OCI-LY1 (cell line): ENCODE measurements at regions not wholly inside any gene's neighbourhood (a gene's known extent, or its start where the extent isn't known, plus 50 kb on each side); places are given as distances from the start of the nearest gene placed in this dataset.

ENCODE experiments used
- H2AFZ ChIP-seq: fragments of 200-600 bp; sonication (generic), shearing (Covaris generic); 2 replicates; pipeline ENCODE4 v1.6.0; 2014; ENCODE audit warnings: antibody characterized with exemption, mild to moderate bottlenecking, low read length
- H3F3A ChIP-seq: fragments of 200-600 bp; sonication (generic), shearing (Covaris generic); 2 replicates; pipeline ENCODE4 v1.6.0; 2014; ENCODE audit warnings: mild to moderate bottlenecking, antibody characterized with exemption, low read length, moderate library complexity; ENCODE audit not compliant: insufficient read depth
- H3K27ac ChIP-seq: fragments of 200-600 bp; sonication (generic); 2 replicates; pipeline ENCODE4 v1.5.1; 2014; ENCODE audit warnings: low read length, mixed run types, mild to moderate bottlenecking, low read depth; ENCODE audit not compliant: poor library complexity, severe bottlenecking
- H3K27me3 ChIP-seq: fragments of 200-600 bp; sonication (generic); 2 replicates; pipeline ENCODE4 v1.6.0; 2014; ENCODE audit warnings: antibody characterized with exemption, mild to moderate bottlenecking, low read length, moderate library complexity; ENCODE audit not compliant: insufficient read depth
- H3K36me3 ChIP-seq: fragments of 200-600 bp; sonication (generic); 2 replicates; pipeline ENCODE4 v1.6.1; 2014; ENCODE audit warnings: mild to moderate bottlenecking, antibody characterized with exemption, low read length, moderate library complexity, mixed read lengths; ENCODE audit not compliant: insufficient read depth
- H3K4me1 ChIP-seq: fragments of 200-600 bp; sonication (generic); 2 replicates; pipeline ENCODE4 v1.5.1; 2014; ENCODE audit warnings: mild to moderate bottlenecking, low read length, moderate library complexity; ENCODE audit not compliant: insufficient read depth, severe bottlenecking
- H3K4me2 ChIP-seq: fragments of 200-600 bp; sonication (generic), shearing (Covaris generic); 2 replicates; pipeline ENCODE4 v1.6.1; 2014; ENCODE audit warnings: low read length
- H3K4me3 ChIP-seq: fragments of 200-600 bp; sonication (generic); 2 replicates; pipeline ENCODE4 v1.5.1; 2014; ENCODE audit warnings: low read length, low read depth, mild to moderate bottlenecking, mixed read lengths; ENCODE audit not compliant: poor library complexity, severe bottlenecking
- H3K79me2 ChIP-seq: fragments of 200-600 bp; shearing (Covaris generic); 2 replicates; pipeline ENCODE4 v1.6.1; 2016; ENCODE audit warnings: mixed run types, low read length, mixed read lengths; ENCODE audit not compliant: insufficient read depth
- H3K9ac ChIP-seq: fragments of 200-600 bp; sonication (generic), shearing (Covaris generic); 2 replicates; pipeline ENCODE4 v1.6.1; 2014; ENCODE audit warnings: mild to moderate bottlenecking, low read length, mixed read lengths
- H3K9me2 ChIP-seq: fragments of 200-600 bp; sonication (generic), shearing (Covaris generic); 2 replicates; pipeline ENCODE4 v1.6.1; 2014; ENCODE audit warnings: low read depth, mild to moderate bottlenecking, low read length, mixed read lengths
- H3K9me3 ChIP-seq: fragments of 200-600 bp; shearing (Covaris generic); 2 replicates; pipeline ENCODE4 v1.6.1; 2014; ENCODE audit warnings: low read length, mixed read lengths
- H4K20me1 ChIP-seq: fragments of 200-600 bp; sonication (generic), shearing (Covaris generic); 2 replicates; pipeline ENCODE4 v1.6.0; 2016; ENCODE audit warnings: mild to moderate bottlenecking, low read length; ENCODE audit not compliant: insufficient read depth
- EZH2 ChIP-seq: fragments of 200-600 bp; sonication (generic), shearing (Covaris generic); IDR thresholded peaks from 2 replicates; pipeline ENCODE4 v1.8.0; 2017; ENCODE audit warnings: borderline replicate concordance, mixed run types, mild to moderate bottlenecking, antibody characterized with exemption, low read length, moderate library complexity, mixed read lengths
- TF ChIP-seq, protein P1 (sequence below): fragments of 200-600 bp; sonication (generic), shearing (Covaris generic); IDR thresholded peaks from 2 replicates; pipeline ENCODE4 v1.5.1; 2017; ENCODE audit warnings: mild to moderate bottlenecking, antibody characterized with exemption, low read length, moderate library complexity, mixed read lengths

GRCh38 chr9:79165020-79165780 is 406.6 kb upstream of the TLE4 start:
- Histone ChIP-seq H3K9ac (no peak overlapping the region), H4K20me1 (no peaks in the 10 kb centered on the region), H3K27ac (no peak overlapping the region), H3F3A (no peaks in the 10 kb centered on the region), H3K36me3 (no peaks in the 10 kb centered on the region), H3K4me1 (no peaks in the 10 kb centered on the region), H3K79me2 (no peaks in the 10 kb centered on the region), H3K4me3 (no peak overlapping the region), H3K9me3 (no peaks in the 10 kb centered on the region), H2AFZ (no peak overlapping the region), H3K9me2 (no peaks in the 10 kb centered on the region), H3K4me2 (no peak overlapping the region), H3K27me3 (no peaks in the 10 kb centered on the region)
- no peak for TF ChIP-seq EZH2
- TF ChIP-seq, protein P1, sequence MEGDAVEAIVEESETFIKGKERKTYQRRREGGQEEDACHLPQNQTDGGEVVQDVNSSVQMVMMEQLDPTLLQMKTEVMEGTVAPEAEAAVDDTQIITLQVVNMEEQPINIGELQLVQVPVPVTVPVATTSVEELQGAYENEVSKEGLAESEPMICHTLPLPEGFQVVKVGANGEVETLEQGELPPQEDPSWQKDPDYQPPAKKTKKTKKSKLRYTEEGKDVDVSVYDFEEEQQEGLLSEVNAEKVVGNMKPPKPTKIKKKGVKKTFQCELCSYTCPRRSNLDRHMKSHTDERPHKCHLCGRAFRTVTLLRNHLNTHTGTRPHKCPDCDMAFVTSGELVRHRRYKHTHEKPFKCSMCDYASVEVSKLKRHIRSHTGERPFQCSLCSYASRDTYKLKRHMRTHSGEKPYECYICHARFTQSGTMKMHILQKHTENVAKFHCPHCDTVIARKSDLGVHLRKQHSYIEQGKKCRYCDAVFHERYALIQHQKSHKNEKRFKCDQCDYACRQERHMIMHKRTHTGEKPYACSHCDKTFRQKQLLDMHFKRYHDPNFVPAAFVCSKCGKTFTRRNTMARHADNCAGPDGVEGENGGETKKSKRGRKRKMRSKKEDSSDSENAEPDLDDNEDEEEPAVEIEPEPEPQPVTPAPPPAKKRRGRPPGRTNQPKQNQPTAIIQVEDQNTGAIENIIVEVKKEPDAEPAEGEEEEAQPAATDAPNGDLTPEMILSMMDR: no peak

DNA sequence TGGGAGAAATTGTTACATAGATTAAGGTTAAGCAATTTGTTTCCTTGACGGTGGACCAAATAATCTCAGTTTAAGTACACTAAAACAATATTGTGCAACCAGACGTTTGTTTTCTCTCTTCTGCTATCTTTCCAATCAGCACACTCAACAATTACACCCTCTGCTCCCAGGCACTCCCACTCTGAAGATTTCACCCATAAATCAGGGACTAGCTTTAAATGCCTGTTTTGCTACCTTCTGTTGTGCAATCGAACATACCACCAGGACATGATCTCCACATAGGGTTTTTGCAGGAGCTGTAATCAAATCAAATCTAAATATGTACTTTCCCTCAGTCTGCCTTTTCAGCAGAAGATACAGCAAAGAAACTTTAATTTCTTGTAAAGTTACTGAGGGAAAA is 405.8 kb upstream of the TLE4 start:
- H2AFZ ChIP-seq: no peak overlapping the region
- no peak overlapping the region for H3K27ac ChIP-seq
- TF ChIP-seq, protein P1: no peak
- TF ChIP-seq EZH2: no peak
- H3K4me2 ChIP-seq: no peak overlapping the region
- H3F3A ChIP-seq: no peaks in the 10 kb centered on the region
- no peaks in the 10 kb centered on the region for H3K4me1 ChIP-seq
- H3K4me3 ChIP-seq: no peak overlapping the region
- H3K9ac ChIP-seq: no peak overlapping the region
- H4K20me1 ChIP-seq: no peaks in the 10 kb centered on the region
- H3K9me2 ChIP-seq: no peaks in the 10 kb centered on the region
- no peaks in the 10 kb centered on the region for H3K9me3 ChIP-seq
- H3K27me3 ChIP-seq: no peaks in the 10 kb centered on the region
- H3K79me2 ChIP-seq: no peaks in the 10 kb centered on the region
- H3K36me3 ChIP-seq: no peaks in the 10 kb centered on the region

GRCh38 chr9:79170643-79171042 is 401.1 kb upstream of the TLE4 start:
- Histone ChIP-seq H3K4me2 (no peak overlapping the region), H3K4me3 (no peak overlapping the region), H3K79me2 (no peaks in the 10 kb centered on the region), H3K9me3 (no peaks in the 10 kb centered on the region), H4K20me1 (no peaks in the 10 kb centered on the region), H3K27me3 (no peaks in the 10 kb centered on the region), H3K27ac (no peak overlapping the region), H3K36me3 (no peaks in the 10 kb centered on the region), H3K9me2 (no peaks in the 10 kb centered on the region), H3K4me1 (no peaks in the 10 kb centered on the region), H3K9ac (no peak overlapping the region), H3F3A (no peaks in the 10 kb centered on the region), H2AFZ (no peak overlapping the region)
- TF ChIP-seq EZH2: no peak
- TF ChIP-seq, protein P1: no peak
